Body of pancreas (tissue), 4 donors: ENCODE measurements at regions not wholly inside any gene's neighbourhood (a gene's known extent, or its start where the extent isn't known, plus 50 kb on each side); places are given as distances from the start of the nearest gene placed in this dataset.

ENCODE experiments used
- POLR2A ChIP-seq, 3 donors: fragments of 450-650 bp; IDR thresholded peaks; one replicate each; pipeline ENCODE4 v1.6.1; 2016; ENCODE audit warnings: antibody characterized with exemption in 3 of 3, mild to moderate bottlenecking in 2 of 3
- TF ChIP-seq, protein P1 (sequence below), 7 experiments: fragments of 450-650 bp in 4 of 7; fragments of 200-600 bp in 3 of 7; sonication (generic) in 3 of 7; IDR thresholded peaks; one replicate each; pipeline ENCODE4 v1.5.1; 2016 to 2019; ENCODE audit warnings: antibody characterized with exemption in 7 of 7

- no peak for TF ChIP-seq POLR2A (IDR thresholded peaks at IDR 0.05)
- TF ChIP-seq, protein P1, sequence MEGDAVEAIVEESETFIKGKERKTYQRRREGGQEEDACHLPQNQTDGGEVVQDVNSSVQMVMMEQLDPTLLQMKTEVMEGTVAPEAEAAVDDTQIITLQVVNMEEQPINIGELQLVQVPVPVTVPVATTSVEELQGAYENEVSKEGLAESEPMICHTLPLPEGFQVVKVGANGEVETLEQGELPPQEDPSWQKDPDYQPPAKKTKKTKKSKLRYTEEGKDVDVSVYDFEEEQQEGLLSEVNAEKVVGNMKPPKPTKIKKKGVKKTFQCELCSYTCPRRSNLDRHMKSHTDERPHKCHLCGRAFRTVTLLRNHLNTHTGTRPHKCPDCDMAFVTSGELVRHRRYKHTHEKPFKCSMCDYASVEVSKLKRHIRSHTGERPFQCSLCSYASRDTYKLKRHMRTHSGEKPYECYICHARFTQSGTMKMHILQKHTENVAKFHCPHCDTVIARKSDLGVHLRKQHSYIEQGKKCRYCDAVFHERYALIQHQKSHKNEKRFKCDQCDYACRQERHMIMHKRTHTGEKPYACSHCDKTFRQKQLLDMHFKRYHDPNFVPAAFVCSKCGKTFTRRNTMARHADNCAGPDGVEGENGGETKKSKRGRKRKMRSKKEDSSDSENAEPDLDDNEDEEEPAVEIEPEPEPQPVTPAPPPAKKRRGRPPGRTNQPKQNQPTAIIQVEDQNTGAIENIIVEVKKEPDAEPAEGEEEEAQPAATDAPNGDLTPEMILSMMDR (IDR thresholded peaks at IDR 0.05): no peak
Observed at GRCh38 chrX:95841863-95842262, 842.8 kb upstream of the DIAPH2 start.
